RWPE1 (cell line): ENCODE measurements at regions not wholly inside any gene's neighbourhood (a gene's known extent, or its start where the extent isn't known, plus 50 kb on each side); places are given as distances from the start of the nearest gene placed in this dataset.
"Not testable (repeated sequence)": the region's sequence is repeated elsewhere in the genome, so short reads cannot be mapped to it uniquely, and the experiment has no call there.

Source experiments
- CTCF ChIA-PET: fragments of 350-600 bp; sonication (Branson Sonifier 250); formaldehyde crosslinking; extraction: SDS; loops from one replicate; lab custom pipeline; 2021; lab: Yijun Ruan, JAX
- POLR2A ChIA-PET: fragments of 400-600 bp; formaldehyde crosslinking; extraction: SDS; loops from one replicate; lab custom pipeline; 2020; ENCODE audit warnings: antibody characterized with exemption; ENCODE audit not compliant: low non-redundant PET; lab: Yijun Ruan, JAX
- DNase-seq: peaks from one replicate; pipeline ENCODE4 v3.0.0; 2012; ENCODE audit warnings: low spot score
- H3K27ac ChIP-seq: fragments of 450-650 bp; 2 replicates; pipeline ENCODE4 v1.5.1; 2017
- TF ChIP-seq, protein P1 (sequence below): fragments of 450-650 bp; conservative IDR thresholded peaks from 2 replicates; pipeline ENCODE4 v1.5.1; 2017; ENCODE audit warnings: low read depth, mild to moderate bottlenecking

GRCh38 chr13:69274231-69274630 is 833.4 kb upstream of the ATXN8OS start:
- POLR2A ChIA-PET = no interaction called here
- CTCF ChIA-PET = no interaction called here
- peak; percentile 6 for DNase-seq
- TF ChIP-seq, protein P1, sequence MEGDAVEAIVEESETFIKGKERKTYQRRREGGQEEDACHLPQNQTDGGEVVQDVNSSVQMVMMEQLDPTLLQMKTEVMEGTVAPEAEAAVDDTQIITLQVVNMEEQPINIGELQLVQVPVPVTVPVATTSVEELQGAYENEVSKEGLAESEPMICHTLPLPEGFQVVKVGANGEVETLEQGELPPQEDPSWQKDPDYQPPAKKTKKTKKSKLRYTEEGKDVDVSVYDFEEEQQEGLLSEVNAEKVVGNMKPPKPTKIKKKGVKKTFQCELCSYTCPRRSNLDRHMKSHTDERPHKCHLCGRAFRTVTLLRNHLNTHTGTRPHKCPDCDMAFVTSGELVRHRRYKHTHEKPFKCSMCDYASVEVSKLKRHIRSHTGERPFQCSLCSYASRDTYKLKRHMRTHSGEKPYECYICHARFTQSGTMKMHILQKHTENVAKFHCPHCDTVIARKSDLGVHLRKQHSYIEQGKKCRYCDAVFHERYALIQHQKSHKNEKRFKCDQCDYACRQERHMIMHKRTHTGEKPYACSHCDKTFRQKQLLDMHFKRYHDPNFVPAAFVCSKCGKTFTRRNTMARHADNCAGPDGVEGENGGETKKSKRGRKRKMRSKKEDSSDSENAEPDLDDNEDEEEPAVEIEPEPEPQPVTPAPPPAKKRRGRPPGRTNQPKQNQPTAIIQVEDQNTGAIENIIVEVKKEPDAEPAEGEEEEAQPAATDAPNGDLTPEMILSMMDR = no peak
- no peak overlapping the region for H3K27ac ChIP-seq

DNA sequence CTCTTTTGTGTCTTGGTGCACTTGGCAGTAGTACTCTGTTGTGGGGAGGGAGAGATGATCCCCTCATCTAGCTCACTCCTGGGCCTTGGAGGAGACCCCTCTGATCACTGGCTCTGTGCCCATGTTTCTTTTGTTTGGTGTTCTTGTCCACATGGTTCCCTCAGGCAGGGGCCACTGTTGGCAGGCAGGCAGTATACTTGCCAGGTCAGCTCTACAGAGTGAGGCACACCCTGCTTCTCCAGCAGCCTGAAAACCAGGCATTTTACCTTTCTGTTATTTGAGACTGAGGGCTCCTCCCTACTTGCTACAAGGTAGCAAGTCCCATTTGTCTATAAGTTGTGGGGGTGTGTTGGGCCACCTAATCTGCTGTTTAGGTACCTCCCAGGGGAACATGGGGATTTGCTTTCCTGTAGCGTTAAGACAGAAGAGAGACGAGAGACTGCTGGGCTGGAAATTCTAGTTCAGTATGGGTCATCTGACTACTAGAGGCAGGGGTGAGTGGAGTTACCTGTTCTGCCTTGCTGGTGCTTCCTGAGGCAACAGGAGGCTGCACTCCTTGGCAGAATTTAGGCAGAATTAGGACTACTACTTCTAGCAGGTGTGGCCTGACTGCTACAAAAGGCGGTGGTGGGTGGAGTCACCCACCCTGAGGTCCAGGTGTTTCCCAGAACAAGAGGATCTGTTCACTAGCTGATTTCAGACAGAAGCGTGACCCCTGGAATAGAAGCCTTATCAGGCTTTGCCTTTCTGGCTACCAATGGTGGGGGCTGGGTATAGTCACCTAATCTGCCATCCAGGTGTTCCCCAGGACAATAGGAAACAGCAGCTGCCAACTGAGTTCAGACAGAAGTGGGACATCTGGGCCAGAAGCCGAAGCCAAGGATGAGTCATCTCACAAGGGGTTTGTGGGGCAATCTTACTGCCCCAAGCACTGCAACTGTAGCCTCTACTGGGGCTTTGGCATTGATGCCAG is 843.0 kb upstream of the ATXN8OS start:
- no peak for DNase-seq
- ChIA-PET CTCF (no interaction called here), POLR2A (no interaction called here)
- TF ChIP-seq, protein P1 = no peak
- no peak overlapping the region for H3K27ac ChIP-seq

GRCh38 chr13:69243366-69243765 is 864.3 kb upstream of the ATXN8OS start:
- no peak overlapping the region for H3K27ac ChIP-seq
- TF ChIP-seq, protein P1 = no peak
- DNase-seq = no peak
- ChIA-PET POLR2A (no interaction called here), CTCF (no interaction called here)

DNA sequence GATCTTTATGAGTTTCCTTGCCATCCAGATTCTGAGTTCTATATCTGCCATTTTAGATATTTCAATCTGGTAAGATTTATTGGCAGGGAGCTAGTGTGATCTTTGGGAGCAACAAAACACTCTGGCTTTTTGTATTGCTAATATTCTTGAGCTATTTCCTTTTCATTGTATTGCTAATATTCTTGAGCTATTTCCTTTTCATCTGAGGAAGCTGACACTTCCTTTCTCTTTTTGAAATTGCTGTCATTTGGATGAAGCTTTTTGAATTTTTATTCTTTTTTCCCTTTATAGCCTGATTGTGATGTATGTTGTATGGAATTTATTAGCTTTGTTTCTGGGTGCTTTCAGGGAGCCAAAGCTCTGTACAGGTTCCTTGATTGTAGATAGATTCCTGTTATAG is 873.5 kb upstream of the ATXN8OS start:
- TF ChIP-seq, protein P1 = no peak
- no peak for DNase-seq
- H3K27ac ChIP-seq = no peak overlapping the region
- ChIA-PET CTCF (no interaction called here), POLR2A (no interaction called here)

DNA sequence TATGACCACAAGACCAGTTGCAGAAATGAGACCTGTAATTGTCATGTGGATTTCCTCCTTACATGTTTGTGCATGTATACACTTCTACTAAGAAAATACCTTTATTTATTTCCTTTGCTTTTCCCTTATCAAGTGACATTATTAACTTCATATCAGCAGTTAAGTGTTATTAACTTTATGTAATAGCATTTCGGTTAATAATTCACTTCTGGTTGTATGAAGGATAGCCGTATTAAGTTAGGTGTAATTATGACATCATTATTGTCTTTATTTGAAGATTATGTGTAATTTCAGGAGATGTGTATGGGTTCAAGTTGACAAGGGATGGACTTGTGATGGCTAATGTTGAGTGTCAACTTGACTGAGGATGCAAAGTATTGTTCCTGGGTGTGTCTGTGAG is 881.2 kb upstream of the ATXN8OS start:
- ChIA-PET POLR2A (no interaction called here), CTCF (no interaction called here)
- no peak for DNase-seq
- TF ChIP-seq, protein P1 = no peak
- no peak overlapping the region for H3K27ac ChIP-seq

GRCh38 chr13:69221633-69222498 is 885.8 kb upstream of the ATXN8OS start:
- CTCF ChIA-PET, POLR2A ChIA-PET, H3K27ac ChIP-seq, DNase-seq: not testable (repeated sequence)
